ENCODE measurements at regions not wholly inside any gene's neighbourhood (a gene's known extent, or its start where the extent isn't known, plus 50 kb on each side); places are given as distances from the start of the nearest gene placed in this dataset.

GRCh38 chr5:174288439-174288838, 242.9 kb downstream of the NSG2 start:
- TF ChIP-seq CTCF (IDR thresholded peaks at IDR 0.05; ENCODE audit: insufficient read depth, low read depth, low read length, missing control alignments): no peak
- no peak for DNase-seq (ENCODE audit: low read depth)
- H3K4me3 ChIP-seq (ENCODE audit: low read depth, low read length): no peak overlapping the region

DNA sequence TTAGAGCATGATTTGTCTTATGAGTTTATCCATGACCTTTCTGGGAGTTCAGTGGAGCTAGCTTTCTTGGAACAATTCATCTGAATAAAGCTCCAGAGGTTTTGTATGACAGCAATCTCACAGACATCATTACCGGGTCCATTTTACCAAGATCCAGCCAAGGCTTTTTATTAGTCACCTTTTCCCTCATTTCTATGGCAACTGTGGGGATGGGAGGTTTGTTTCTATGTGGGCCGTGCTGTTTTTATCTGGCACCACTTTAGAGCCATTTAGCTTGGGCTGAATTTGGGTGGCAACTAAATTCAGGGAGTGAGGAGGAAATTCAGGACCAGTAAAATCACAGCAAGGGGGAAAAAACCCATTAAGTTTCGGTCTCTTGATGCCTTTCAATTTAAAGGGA, 245.7 kb downstream of the NSG2 start:
- H3K4me3 ChIP-seq (ENCODE audit: low read depth, low read length): no peak overlapping the region
- TF ChIP-seq CTCF (IDR thresholded peaks at IDR 0.05; ENCODE audit: insufficient read depth, low read depth, low read length, missing control alignments): no peak
- no peak for DNase-seq (ENCODE audit: low read depth)

DNA sequence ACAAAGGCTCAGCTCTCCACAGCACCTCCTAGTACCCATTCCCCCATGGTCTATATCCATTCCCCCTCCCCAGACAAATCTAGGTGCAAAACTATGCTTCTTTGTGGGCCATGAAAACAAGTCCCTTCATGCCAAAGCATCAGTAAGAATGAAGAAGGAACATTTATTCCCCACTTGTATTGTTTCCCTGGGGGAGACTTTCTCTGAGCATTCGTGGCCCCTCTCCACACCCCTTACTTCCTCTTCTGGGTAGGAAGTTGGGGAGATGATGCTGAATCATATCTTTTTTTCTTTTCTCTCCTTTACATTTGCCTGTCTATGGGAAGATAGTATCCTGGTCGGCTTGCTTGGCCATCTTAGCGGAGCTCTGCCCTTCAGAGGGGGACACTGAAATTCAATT, 246.8 kb downstream of the NSG2 start:
- no peak overlapping the region for H3K4me3 ChIP-seq (ENCODE audit: low read depth, low read length)
- no peak for TF ChIP-seq CTCF (IDR thresholded peaks at IDR 0.05; ENCODE audit: insufficient read depth, low read depth, low read length, missing control alignments)
- DNase-seq (ENCODE audit: low read depth): peak; percentile 37

DNA sequence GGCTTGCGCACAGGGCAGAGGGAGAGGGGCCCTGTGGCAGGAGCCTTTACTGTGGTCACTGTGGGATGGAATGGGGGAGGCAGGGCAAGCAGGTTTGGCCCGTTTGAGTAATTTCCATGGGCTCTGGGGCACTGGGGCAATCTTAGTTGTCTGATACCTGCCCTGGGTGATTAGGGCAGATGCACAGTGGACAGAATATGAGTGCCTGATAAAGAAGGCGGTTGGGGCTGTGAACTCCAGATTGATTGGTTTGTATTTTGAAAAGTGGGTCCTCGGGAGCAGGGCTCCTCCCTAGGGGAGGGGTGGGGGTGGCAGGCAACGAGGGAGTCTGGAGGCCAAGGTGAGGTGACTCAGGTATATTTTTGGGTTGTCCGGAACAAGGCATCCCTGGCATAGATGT, 247.5 kb downstream of the NSG2 start:
- no peak for TF ChIP-seq CTCF (IDR thresholded peaks at IDR 0.05; ENCODE audit: insufficient read depth, low read depth, low read length, missing control alignments)
- DNase-seq (ENCODE audit: low read depth): no peak
- H3K4me3 ChIP-seq (ENCODE audit: low read depth, low read length): no peak overlapping the region

- no peak overlapping the region for H3K4me3 ChIP-seq (ENCODE audit: low read depth, low read length)
- TF ChIP-seq CTCF (IDR thresholded peaks at IDR 0.05; ENCODE audit: insufficient read depth, low read depth, low read length, missing control alignments): no peak
- no peak for DNase-seq (ENCODE audit: low read depth)
Observed at GRCh38 chr5:174293481-174293880, 248.0 kb downstream of the NSG2 start.

- no peak for DNase-seq (ENCODE audit: low read depth)
- no peak for TF ChIP-seq CTCF (IDR thresholded peaks at IDR 0.05; ENCODE audit: insufficient read depth, low read depth, low read length, missing control alignments)
Observed at GRCh38 chr5:174294891-174295620, 249.6 kb downstream of the NSG2 start.

More at GRCh38 chr5:174294891-174295620, 249.6 kb downstream of the NSG2 start:
- no peak overlapping the region for H3K4me3 ChIP-seq (ENCODE audit: low read depth, low read length)
